Natural killer cell treated with Interleukin-12 subunit alpha and Interleukin-12 subunit beta and Interleukin-15 and Interleukin-18, amount 100 ng/mL, for 72 hours (primary cell): ENCODE measurements at regions not wholly inside any gene's neighbourhood (a gene's known extent, or its start where the extent isn't known, plus 50 kb on each side); places are given as distances from the start of the nearest gene placed in this dataset.
A peak's percentile ranks its signal among the peaks of the same experiment; 100 is the strongest.

Experiments
- ATAC-seq, 2 donors: fragments of 150-1000 bp; cut with Tn5 transposase in 1 of 2; sonication (Bioruptor Pico), chemical (Tn5 transposase) in 1 of 2; 2 replicates each; pipeline ENCODE4 v1.10.0; 2021
- DNase-seq: peaks from one replicate; pipeline ENCODE4 v3.0.0; 2022; ENCODE audit warnings: low spot score
- H3K27ac Mint-ChIP-seq, 2 donors: 1 replicate in 1 of 2; 2 replicates in 1 of 2; pipeline ENCODE4 v1.8.0; 2022; ENCODE audit warnings: mixed read lengths in 2 of 2, mild to moderate bottlenecking in 1 of 2, moderate library complexity in 1 of 2
- H3K27me3 Mint-ChIP-seq, 2 donors: 1 replicate in 1 of 2; 2 replicates in 1 of 2; pipeline ENCODE4 v1.8.0; 2022; ENCODE audit warnings: mixed read lengths in 2 of 2
- H3K36me3 Mint-ChIP-seq: one replicate; pipeline ENCODE4 v1.8.0; 2022; ENCODE audit warnings: mixed read lengths
- H3K4me1 Mint-ChIP-seq, 2 donors: 1 replicate in 1 of 2; 2 replicates in 1 of 2; pipeline ENCODE4 v1.8.0; 2022; ENCODE audit warnings: low read depth in 2 of 2, mixed read lengths in 2 of 2, mild to moderate bottlenecking in 1 of 2
- H3K4me3 Mint-ChIP-seq: one replicate; pipeline ENCODE4 v1.8.0; 2022; ENCODE audit warnings: mixed read lengths
- H3K9me3 Mint-ChIP-seq: 2 replicates; pipeline ENCODE4 v1.8.0; 2022; ENCODE audit warnings: mixed read lengths

DNA sequence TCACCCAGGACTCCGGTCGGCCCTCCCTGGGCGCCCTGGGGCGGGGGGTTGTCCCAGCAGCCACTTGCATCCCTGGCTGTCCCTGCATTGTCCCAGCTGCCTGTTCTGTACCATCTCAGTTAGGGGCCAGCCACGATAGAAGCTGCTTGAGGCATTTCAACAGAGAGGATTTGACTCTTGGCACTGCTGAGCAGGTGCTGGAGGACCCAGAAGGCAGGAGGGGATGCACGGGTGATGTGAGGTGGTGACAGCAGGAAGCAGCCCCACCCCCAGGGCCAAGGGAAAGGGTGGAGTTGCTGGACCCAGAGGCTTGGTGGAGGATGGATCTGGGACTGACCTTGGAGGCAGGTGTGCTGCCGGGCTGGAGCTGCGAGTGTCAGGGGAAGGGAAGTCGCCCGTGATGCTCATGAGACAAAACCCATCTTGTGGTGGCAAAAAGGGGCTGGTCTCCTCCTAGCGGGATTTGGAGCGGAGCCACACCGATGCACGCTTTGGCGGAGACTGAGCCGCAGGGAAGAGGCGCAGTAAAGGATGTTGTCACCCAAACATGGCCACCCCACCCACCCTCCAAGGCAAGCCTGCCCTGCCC lies 188.0 kb upstream of the GSE1 start:
- Mint-ChIP-seq H3K4me3 (no peak overlapping the region), H3K4me1 (peaks cover 3 to 5% of the 10 kb centered on the region in 2 donors), H3K27ac (no peak overlapping the region), H3K27me3 (peaks cover 8 to 12% of the 10 kb centered on the region in 2 donors), H3K36me3 (no peaks in the 10 kb centered on the region), H3K9me3 (no peaks in the 10 kb centered on the region)
- no peak for ATAC-seq
- no peak for DNase-seq

DNA sequence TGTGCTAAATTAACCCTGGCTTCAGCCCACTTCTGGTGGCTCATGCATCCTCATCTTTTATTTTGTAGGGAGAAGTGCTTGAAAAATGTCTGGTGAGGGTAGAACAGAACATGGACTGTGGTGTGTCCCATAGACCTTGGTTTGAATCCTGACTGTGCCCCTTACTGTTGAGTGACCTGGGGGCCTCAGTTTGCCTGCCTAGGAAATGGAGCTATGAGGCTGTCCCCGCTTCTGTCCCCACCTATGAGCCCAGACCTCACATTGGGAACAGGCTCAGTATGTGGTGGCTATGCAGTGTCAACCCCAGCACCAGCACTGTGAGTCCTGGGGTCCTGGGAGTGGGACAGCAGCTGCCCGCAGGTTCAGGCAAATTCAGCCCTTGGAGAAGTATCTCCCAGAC lies 186.3 kb upstream of the GSE1 start:
- DNase-seq, result peak; percentile 31
- Mint-ChIP-seq H3K36me3 (no peaks in the 10 kb centered on the region), H3K4me1 (no peaks in the 10 kb centered on the region), H3K27ac (no peak overlapping the region), H3K27me3 (peaks cover 8 to 12% of the 10 kb centered on the region in 2 donors), H3K9me3 (no peaks in the 10 kb centered on the region), H3K4me3 (no peak overlapping the region)
- no peak for ATAC-seq

DNA sequence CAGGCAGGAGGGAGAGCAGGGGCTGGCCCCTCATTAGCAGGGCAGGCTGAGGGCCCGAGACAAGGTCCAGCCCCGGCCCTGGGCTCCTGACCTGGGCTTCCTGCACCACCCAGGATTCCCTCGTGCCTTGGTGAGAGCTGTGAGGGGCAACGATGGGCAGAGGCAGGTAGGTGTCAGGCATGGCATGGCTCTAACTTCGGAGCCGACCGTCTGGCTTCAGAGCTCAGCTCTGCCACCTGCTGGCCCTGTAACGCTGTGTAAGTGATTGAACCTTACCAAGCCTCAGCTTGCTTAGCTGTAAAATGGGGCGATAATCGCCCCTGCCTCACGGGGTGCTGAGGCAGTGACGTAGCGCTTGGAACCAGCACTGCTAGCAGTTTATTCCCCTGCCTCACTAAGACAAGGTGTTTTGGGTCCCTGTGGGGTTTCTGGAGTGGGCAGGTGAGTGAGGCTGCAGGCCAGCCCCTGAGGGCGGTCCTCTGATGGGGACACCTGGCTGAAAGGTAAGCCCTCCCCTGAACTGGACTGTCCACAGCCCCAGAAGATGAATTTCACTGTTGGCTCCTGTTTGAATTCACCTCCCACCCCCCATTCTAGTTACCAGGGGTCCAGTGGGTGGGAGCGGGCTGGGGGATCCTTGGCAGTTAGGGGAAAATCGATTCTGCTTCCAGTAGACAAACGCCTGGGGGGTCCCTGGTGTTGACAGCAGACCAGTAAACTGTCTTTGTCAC lies 184.8 kb upstream of the GSE1 start:
- H3K9me3 Mint-ChIP-seq, result no peaks in the 10 kb centered on the region
- ATAC-seq (no peak), DNase-seq (peak; percentile 63)
- H3K36me3 Mint-ChIP-seq, result no peaks in the 10 kb centered on the region
- no peak overlapping the region for H3K4me3 Mint-ChIP-seq
- H3K4me1 Mint-ChIP-seq, result no peaks in the 10 kb centered on the region
- no peak overlapping the region for H3K27ac Mint-ChIP-seq
- peaks cover 8 to 12% of the 10 kb centered on the region in 2 donors for H3K27me3 Mint-ChIP-seq

DNA sequence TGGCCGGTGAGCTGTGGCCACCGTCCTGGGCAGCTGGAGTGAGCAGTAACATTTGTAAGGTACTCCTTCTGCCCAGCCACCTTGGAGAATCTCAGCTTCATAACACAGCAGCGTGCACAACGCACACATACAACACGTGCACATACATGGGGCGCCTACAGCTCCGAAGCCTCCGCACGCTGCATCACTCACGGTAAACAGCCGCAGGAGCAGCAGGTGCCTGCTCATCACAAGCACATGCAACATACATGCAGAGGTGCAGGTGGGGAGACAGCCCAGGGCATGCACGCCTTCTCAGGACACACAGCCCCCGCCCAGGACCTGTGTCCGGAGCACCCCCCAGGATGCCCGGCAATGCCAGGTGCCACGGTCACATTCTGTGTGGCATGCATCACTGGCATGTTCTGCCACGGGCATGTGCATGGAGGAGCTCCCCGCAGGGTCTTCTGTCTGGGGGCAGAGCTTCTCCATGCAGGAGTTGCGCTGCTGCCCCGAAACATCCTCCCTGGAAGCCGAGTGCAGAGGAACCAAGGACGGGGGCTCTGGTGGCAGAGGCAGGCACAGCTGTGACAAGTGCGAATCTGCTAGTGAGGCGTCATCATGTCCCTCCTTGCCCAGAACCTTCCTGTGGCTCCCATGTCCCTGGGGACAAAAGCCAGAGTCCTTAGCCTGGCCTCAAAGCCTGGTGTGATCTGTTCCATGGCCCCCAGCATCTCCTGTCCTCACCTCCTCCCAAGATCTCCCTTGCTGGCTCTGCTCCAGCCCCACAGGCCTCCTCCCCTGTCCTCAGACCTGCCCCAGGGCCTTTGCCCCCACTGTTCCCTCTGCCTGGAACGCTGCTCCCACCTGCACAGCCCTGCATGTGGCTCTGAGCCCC lies 184.0 kb upstream of the GSE1 start:
- H3K27me3 Mint-ChIP-seq, result peaks cover 8 to 12% of the 10 kb centered on the region in 2 donors
- H3K36me3 Mint-ChIP-seq, result no peaks in the 10 kb centered on the region
- no peak overlapping the region for H3K4me3 Mint-ChIP-seq
- H3K9me3 Mint-ChIP-seq, result no peaks in the 10 kb centered on the region
- ATAC-seq (no peak), DNase-seq (peak; percentile 57)
- no peaks in the 10 kb centered on the region for H3K4me1 Mint-ChIP-seq
- no peak overlapping the region for H3K27ac Mint-ChIP-seq

DNA sequence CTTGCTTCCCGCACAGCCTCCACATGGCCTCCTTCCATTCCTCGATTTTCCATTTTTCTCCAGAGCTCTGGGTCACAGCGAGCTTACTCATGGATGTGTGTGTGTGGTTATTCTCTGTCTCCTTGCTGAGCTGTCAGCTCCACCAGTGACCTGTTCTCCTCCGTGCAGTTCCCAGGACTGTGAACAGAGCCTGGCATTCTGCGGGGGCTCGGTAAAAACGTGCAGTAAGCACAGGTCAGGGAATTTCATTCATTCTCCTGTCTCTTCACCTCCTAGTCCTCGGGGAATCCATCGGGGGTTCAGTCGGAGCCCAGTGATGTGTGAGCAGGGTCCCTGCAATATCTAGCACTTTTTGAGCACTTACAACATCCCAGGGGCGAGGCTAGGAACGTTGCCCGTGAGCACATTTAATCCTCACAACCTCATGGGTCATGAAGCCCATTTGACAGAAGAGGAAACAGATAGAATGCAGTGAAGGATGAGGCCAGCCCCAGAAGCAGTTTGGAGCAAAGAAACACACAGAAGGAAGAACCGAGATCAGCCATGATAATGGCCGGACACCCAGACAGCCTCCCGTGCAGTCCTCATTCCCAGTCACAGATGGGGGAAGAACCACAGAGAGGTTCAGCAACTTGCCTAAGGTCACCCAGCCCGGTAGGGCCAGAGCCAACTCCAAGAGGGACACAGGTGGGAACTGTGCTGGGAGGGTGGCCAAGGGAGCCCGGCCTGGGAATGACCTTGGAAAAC lies 183.2 kb upstream of the GSE1 start:
- H3K27me3 Mint-ChIP-seq, result peaks cover 8 to 12% of the 10 kb centered on the region in 2 donors
- peak; percentile 37 for DNase-seq

DNA sequence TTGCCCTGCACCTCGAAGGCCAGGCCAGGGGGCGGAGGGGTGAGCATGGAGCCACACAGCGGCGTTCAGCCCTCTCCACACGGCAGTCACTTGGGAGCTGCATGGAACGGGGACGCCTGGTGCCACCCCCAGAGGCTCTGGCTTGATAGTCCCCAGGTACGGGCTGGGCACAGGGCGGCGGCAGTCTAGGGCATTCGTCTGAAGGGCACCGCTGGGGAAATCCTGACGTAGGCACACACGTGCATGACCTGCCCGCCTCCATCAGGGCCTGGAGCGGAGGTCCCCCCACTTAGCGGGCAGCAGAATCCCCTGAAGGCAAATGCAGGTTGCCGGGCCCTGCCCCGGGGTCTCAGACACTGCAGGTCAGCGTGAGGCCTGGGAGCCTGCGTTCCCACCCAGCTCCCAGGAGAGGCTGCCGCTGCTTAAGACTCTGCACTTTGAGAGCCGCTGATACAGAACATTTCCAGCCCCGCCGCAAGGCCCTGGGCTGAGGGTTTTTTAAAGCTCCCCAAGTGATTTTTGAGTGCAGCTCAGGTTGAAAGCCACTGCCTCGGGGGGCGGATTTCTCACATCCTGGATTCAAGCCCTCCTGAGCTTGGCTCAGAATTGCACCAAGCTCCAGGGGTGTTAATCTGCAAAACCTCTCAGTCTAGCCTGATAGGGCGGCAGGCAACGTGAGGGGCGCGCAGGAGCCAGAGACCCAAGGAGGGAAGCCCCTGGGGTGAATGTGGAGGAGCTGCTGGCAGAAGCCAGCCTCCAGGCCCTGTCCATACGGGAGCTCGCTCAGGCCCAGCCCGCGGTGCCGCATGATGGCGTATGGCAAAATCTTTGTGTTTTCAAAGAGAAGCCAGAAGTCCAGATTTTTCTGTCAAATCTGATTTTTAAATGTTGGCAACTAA lies 182.3 kb upstream of the GSE1 start:
- H3K4me1 Mint-ChIP-seq, result no peaks in the 10 kb centered on the region
- H3K27me3 Mint-ChIP-seq, result peaks cover 6 to 11% of the 10 kb centered on the region in 2 donors
- ATAC-seq, result peak in 1 of 2 donors; percentile 7
- peak; percentile 57 for DNase-seq
- no peaks in the 10 kb centered on the region for H3K9me3 Mint-ChIP-seq
- no peak overlapping the region for H3K27ac Mint-ChIP-seq
- no peak overlapping the region for H3K4me3 Mint-ChIP-seq
- no peaks in the 10 kb centered on the region for H3K36me3 Mint-ChIP-seq

More for the DNA sequence above, 183.2 kb upstream of the GSE1 start:
- no peak for ATAC-seq
- Mint-ChIP-seq H3K36me3 (no peaks in the 10 kb centered on the region), H3K4me3 (no peak overlapping the region), H3K4me1 (no peaks in the 10 kb centered on the region), H3K27ac (no peak overlapping the region), H3K9me3 (no peaks in the 10 kb centered on the region)

DNA sequence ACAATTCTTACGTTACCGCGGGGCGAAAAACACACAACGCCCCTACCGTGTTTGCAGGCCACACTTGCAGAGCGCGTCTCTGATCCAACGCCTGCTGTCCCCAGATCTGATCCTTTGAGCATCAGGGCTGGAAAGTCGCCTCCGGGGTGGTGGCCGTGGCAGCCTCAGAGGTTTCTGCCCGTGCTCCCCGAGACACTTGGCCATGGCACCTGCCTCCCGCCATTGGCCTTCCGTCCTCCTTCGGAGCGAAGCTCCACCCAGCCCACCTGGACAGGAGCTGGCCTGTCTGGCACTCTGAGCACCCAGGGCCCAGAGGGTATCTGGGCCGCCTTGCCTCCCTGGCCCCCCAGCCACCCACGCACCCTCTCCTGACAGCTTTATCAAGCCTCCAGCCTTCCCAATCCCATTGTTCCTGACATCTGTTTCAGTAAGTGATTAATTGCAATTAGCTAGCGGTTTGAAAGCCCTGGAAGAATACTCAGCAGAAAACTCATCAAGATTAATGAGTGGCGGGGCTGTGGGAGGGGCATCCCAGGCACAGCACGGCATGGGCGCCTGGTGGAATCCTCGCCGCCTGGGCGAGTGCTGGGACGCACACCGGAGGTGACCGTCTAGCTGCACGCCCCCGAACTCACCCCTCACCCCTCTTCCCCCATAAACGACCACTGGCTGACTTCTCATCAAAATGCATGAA lies 181.5 kb upstream of the GSE1 start:
- Mint-ChIP-seq H3K4me1 (no peaks in the 10 kb centered on the region), H3K27ac (no peak overlapping the region), H3K4me3 (no peak overlapping the region), H3K27me3 (peaks cover 2 to 3% of the 10 kb centered on the region in 2 donors), H3K9me3 (no peaks in the 10 kb centered on the region), H3K36me3 (no peaks in the 10 kb centered on the region)
- DNase-seq (peak; percentile 48), ATAC-seq (no peak)

DNA sequence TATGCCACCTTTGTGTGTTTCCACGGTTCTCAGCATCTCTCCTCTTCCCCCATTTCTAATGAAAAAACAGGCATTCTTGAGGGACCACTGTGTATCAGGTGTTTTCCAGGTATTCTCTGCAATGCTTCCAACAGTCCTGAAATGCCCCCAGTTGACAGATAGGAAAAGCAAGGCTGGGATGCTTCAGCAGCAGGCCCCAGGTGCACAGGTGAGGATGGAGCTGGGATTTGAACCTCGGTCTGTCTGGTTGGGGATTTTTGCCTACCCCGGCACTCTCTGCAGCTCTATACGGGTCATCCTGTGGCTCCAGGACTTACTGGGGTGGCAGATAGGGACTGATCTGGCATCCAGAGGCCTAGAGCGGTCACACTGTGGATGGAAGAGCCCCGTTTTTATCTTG lies 180.5 kb upstream of the GSE1 start:
- H3K27me3 Mint-ChIP-seq, result peaks cover 0 to 2% of the 10 kb centered on the region in 2 donors
- H3K4me3 Mint-ChIP-seq, result no peak overlapping the region
- ATAC-seq, result no peak
- peak; percentile 31 for DNase-seq
- H3K9me3 Mint-ChIP-seq, result no peaks in the 10 kb centered on the region
- no peak overlapping the region for H3K27ac Mint-ChIP-seq
- no peaks in the 10 kb centered on the region for H3K4me1 Mint-ChIP-seq
- no peaks in the 10 kb centered on the region for H3K36me3 Mint-ChIP-seq

DNA sequence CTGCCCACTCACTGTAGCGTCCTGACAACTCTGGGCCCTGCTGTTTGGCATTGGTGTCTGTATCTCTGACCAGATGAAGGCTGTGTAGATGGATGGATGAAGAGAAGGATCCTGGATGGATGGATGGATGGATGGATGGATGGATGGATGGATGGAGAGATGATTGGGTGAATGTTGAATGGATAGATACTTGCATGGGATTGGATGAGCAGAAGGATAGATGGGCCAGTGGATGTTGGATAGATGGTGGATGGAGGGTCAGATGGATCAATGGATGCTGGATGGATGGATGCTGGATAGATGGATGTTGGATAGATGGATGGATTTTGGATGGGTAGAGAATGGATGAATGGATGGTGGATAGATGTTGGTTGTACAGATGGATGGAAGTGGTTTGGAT lies 179.6 kb upstream of the GSE1 start:
- no peaks in the 10 kb centered on the region for H3K4me1 Mint-ChIP-seq
- DNase-seq, result no peak
- H3K9me3 Mint-ChIP-seq, result no peaks in the 10 kb centered on the region
- no peak overlapping the region for H3K4me3 Mint-ChIP-seq
- H3K36me3 Mint-ChIP-seq, result no peaks in the 10 kb centered on the region
- H3K27me3 Mint-ChIP-seq, result peaks cover 0 to 2% of the 10 kb centered on the region in 2 donors
- ATAC-seq, result no peak
- no peak overlapping the region for H3K27ac Mint-ChIP-seq

DNA sequence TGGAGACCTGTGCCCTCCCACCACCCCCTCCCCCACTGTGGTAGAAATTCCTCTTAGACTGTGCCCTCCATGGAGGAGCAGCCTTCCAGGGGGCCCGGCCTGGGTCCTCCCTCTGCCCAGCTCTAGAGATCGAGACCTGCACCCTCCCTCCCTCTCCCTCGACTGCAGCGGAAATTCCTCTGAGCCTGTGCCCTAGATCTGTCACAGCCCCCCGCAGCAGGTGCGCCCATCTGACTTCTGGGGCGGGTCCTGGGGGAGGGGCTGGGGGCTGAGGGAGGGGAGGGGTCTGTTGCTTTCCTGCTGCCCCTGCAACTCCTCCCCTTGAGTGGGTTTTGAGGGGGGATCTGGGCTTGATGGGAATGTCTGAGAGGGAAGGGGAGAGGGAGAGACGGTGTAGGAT lies 177.8 kb upstream of the GSE1 start:
- no peak for ATAC-seq

DNA sequence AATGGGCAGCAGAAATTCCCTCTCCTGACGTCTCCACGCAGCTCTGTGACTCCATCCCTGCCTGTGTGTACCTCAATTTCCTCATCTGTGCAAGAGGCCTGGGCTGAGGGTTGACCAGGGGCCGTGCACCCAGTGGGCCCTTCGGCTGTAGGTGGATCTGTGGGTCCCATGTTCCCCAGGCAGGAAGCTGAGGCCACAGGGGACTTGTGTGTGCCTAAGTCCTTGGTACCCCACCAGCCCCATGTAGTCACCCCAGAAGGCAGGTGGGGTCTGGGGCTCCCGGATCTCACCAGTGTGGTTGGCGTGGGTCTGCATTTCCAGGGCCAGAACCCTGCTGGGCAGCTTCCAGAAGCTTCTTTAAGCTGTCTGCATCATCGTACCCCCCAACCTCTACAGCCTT lies 177.4 kb upstream of the GSE1 start:
- H3K4me3 Mint-ChIP-seq, result no peak overlapping the region
- no peak for DNase-seq
- no peaks in the 10 kb centered on the region for H3K9me3 Mint-ChIP-seq

More for the DNA sequence above, 177.8 kb upstream of the GSE1 start:
- Mint-ChIP-seq H3K4me1 (no peaks in the 10 kb centered on the region), H3K27me3 (no peaks in the 10 kb centered on the region), H3K4me3 (no peak overlapping the region), H3K36me3 (no peaks in the 10 kb centered on the region), H3K9me3 (no peaks in the 10 kb centered on the region), H3K27ac (no peak overlapping the region)
- DNase-seq, result no peak

DNA sequence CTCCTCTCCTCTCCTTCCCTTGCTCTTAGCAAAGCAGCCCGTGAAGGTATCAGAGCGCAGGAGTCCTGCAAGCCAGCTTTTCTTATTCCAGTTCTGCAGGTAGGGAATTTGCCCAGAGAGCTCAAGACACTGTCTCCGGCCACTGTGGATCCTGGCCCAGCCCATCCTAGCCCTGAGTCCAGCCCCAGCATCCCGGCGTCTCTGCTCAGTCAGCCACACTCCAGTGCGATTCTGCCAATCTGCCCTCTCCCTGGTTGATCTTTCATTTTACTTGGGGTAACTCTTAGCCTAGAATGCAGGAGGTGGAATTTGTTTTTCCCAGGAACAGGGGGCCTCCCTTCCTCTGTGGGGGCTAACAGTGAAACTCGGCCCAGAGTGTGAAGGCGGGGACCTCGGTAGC lies 176.9 kb upstream of the GSE1 start:
- Mint-ChIP-seq H3K4me1 (no peaks in the 10 kb centered on the region), H3K27ac (no peak overlapping the region), H3K9me3 (no peaks in the 10 kb centered on the region), H3K27me3 (no peaks in the 10 kb centered on the region), H3K36me3 (no peaks in the 10 kb centered on the region), H3K4me3 (no peak overlapping the region)
- ATAC-seq, result no peak
- DNase-seq, result no peak

More for the DNA sequence above, 177.4 kb upstream of the GSE1 start:
- H3K27ac Mint-ChIP-seq, result no peak overlapping the region
- H3K36me3 Mint-ChIP-seq, result no peaks in the 10 kb centered on the region
- no peak for ATAC-seq
- H3K27me3 Mint-ChIP-seq, result no peaks in the 10 kb centered on the region
- H3K4me1 Mint-ChIP-seq, result no peaks in the 10 kb centered on the region
